Sigmoid colon (tissue), 6 donors: ENCODE measurements at regions not wholly inside any gene's neighbourhood (a gene's known extent, or its start where the extent isn't known, plus 50 kb on each side); places are given as distances from the start of the nearest gene placed in this dataset.

ENCODE experiments used
- DNase-seq: peaks from one replicate; pipeline ENCODE4 v3.0.0-alpha.2; 2019
- H3K27ac ChIP-seq, 4 donors: fragments of 200-600 bp; sonication (generic); one replicate each; pipeline ENCODE4 v1.5.1; 2016 to 2019; ENCODE audit warnings: mild to moderate bottlenecking in 1 of 4
- H3K27me3 ChIP-seq, 3 donors: fragments of 200-600 bp; sonication (generic); one replicate each; pipeline ENCODE4 v1.5.1; 2019; ENCODE audit warnings: mild to moderate bottlenecking in 1 of 3
- H3K36me3 ChIP-seq, 4 donors: fragments of 200-600 bp; sonication (generic); one replicate each; pipeline ENCODE4 v1.5.1; 2016 to 2019
- H3K4me1 ChIP-seq, 4 donors: fragments of 200-600 bp; sonication (generic); one replicate each; pipeline ENCODE4 v1.5.1; 2017 to 2019
- H3K4me3 ChIP-seq, 4 donors: fragments of 200-600 bp; sonication (generic); one replicate each; pipeline ENCODE4 v1.5.1; 2017 to 2019; ENCODE audit warnings: mild to moderate bottlenecking in 2 of 4, moderate library complexity in 1 of 4
- H3K9me3 ChIP-seq, 4 donors: fragments of 200-600 bp in 3 of 4; sonication (generic) in 3 of 4; one replicate each; pipeline versions ENCODE4 v1.5.1 to v1.6.1; 2013 to 2019
- EP300 ChIP-seq, 4 donors: sonication (generic); formaldehyde crosslinking; IDR thresholded peaks; one replicate each; pipeline ENCODE4 v1.6.1; 2017; ENCODE audit warnings: antibody characterized with exemption in 4 of 4
- POLR2A ChIP-seq, 2 donors: fragments of 450-650 bp; IDR thresholded peaks; one replicate each; pipeline ENCODE4 v1.6.1; 2016; ENCODE audit warnings: antibody characterized with exemption in 2 of 2, mild to moderate bottlenecking in 2 of 2, moderate library complexity in 2 of 2
- POLR2AphosphoS5 ChIP-seq, 4 donors: sonication (generic); formaldehyde crosslinking; IDR thresholded peaks; one replicate each; pipeline ENCODE4 v1.6.1; 2017; ENCODE audit warnings: antibody characterized with exemption in 4 of 4
- WGBS, 2 donors: extraction: QIAGEN DNeasy Blood & Tissue Kit; methylation state at CpG; one replicate each; pipeline ENCODE4 v1.1.7; 2013; 5-methylcytosine and 5-hydroxymethylcytosine counted together
- intact Hi-C: fragments of 100-400 bp; cut with DNase I; formaldehyde crosslinking; loops from one replicate; pipeline ENCODE4 v1.15.1; 2023
- TF ChIP-seq, protein P1 (sequence below), 4 experiments: fragments of 450-650 bp in 3 of 4; fragments of 200-600 bp in 1 of 4; IDR thresholded peaks; one replicate each; pipeline ENCODE4 v1.5.1; 2016 to 2019; ENCODE audit warnings: antibody characterized with exemption in 4 of 4, mild to moderate bottlenecking in 3 of 4, moderate library complexity in 2 of 4
- donor health status: healthy with polysubstance abuse.
- donor health status: healthy.

GRCh38 chr10:88045096-88045495 lies 181.7 kb downstream of the PTEN start:
- no peak for TF ChIP-seq POLR2A (IDR thresholded peaks at IDR 0.05)
- TF ChIP-seq, protein P1, sequence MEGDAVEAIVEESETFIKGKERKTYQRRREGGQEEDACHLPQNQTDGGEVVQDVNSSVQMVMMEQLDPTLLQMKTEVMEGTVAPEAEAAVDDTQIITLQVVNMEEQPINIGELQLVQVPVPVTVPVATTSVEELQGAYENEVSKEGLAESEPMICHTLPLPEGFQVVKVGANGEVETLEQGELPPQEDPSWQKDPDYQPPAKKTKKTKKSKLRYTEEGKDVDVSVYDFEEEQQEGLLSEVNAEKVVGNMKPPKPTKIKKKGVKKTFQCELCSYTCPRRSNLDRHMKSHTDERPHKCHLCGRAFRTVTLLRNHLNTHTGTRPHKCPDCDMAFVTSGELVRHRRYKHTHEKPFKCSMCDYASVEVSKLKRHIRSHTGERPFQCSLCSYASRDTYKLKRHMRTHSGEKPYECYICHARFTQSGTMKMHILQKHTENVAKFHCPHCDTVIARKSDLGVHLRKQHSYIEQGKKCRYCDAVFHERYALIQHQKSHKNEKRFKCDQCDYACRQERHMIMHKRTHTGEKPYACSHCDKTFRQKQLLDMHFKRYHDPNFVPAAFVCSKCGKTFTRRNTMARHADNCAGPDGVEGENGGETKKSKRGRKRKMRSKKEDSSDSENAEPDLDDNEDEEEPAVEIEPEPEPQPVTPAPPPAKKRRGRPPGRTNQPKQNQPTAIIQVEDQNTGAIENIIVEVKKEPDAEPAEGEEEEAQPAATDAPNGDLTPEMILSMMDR (IDR thresholded peaks at IDR 0.05) = no peak
- TF ChIP-seq POLR2AphosphoS5 (IDR thresholded peaks at IDR 0.05) = no peak
- no peak for TF ChIP-seq EP300 (IDR thresholded peaks at IDR 0.05)
- intact Hi-C loops = no loop called here
- no peaks in the 10 kb centered on the region for H3K27me3 ChIP-seq
- peaks cover 0 to 14% (median 4%) of the 10 kb centered on the region in 4 donors for H3K4me1 ChIP-seq
- H3K9me3 ChIP-seq = no peaks in the 10 kb centered on the region
- no peak for DNase-seq
- peak overlapping the region in 3 of 4 donors; percentile 18 to 39 (median 24) for H3K27ac ChIP-seq
- no peak overlapping the region for H3K4me3 ChIP-seq
- no peaks in the 10 kb centered on the region for H3K36me3 ChIP-seq
- 92% methylated on average over 5 of the region's 5 CpGs for WGBS, 2 donors

DNA sequence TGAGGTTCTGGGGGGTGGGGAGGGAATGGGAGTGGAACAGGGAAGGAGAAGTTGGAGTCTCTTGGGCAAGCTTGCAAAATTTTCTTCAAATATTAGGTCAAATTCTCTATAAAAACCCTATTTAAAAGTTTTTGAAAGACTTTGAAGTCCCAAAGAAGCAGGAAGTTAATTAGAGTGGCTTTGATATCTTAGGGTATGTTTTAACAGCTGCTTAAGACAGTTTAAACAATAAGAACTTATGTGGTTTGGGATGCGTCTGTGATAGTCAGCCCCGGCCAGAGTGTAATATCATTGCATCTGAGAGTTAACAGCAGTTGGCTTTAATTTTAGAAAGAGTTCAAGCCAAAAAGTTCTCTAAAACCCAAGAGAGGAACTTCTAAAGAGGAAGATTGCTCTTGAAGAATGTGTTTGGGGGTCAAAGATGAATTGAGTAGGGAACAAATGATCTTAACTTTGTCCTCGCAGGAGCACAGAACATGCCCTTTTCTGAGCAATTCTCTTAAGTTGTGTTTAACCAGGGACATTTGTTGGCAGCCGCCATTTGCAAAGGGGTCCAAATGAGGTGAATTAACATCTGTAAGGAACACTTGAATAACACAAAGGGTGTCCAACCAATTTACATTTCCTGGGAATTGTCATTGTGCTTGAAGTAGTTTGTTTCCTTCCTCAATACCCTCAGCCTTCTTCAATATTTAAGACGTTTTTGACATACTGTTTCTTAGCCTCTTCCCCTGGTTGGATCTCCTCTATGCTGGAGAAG lies 182.4 kb downstream of the PTEN start:
- intact Hi-C loops = no loop called here
- peaks cover 0 to 14% (median 4%) of the 10 kb centered on the region in 4 donors for H3K4me1 ChIP-seq
- H3K27ac ChIP-seq = peak overlapping the region; percentile 11 to 39 (median 21)
- 54 to 57% methylated on average over 5 of the region's 5 CpGs for WGBS, 2 donors
- H3K36me3 ChIP-seq = no peaks in the 10 kb centered on the region
- no peaks in the 10 kb centered on the region for H3K9me3 ChIP-seq
- TF ChIP-seq, protein P1 (IDR thresholded peaks at IDR 0.05) = no peak
- H3K4me3 ChIP-seq = no peak overlapping the region
- no peak for DNase-seq
- no peaks in the 10 kb centered on the region for H3K27me3 ChIP-seq

- Histone ChIP-seq H3K36me3 (no peaks in the 10 kb centered on the region), H3K27me3 (no peaks in the 10 kb centered on the region), H3K4me3 (no peak overlapping the region), H3K9me3 (no peaks in the 10 kb centered on the region), H3K27ac (no peak overlapping the region), H3K4me1 (no peaks in the 10 kb centered on the region)
- TF ChIP-seq POLR2A (IDR thresholded peaks at IDR 0.05) = no peak
- TF ChIP-seq, protein P1 (IDR thresholded peaks at IDR 0.05) = no peak
- TF ChIP-seq EP300 (IDR thresholded peaks at IDR 0.05) = no peak
- no peak for TF ChIP-seq POLR2AphosphoS5 (IDR thresholded peaks at IDR 0.05)
- intact Hi-C loops = no loop called here
- no peak for DNase-seq
Observed at GRCh38 chr10:88047579-88047978, 184.2 kb downstream of the PTEN start.

GRCh38 chr10:88048312-88048711 lies 184.9 kb downstream of the PTEN start:
- TF ChIP-seq, protein P1 (IDR thresholded peaks at IDR 0.05) = no peak
- no peak for TF ChIP-seq POLR2A (IDR thresholded peaks at IDR 0.05)
- TF ChIP-seq EP300 (IDR thresholded peaks at IDR 0.05) = no peak
- no peak for TF ChIP-seq POLR2AphosphoS5 (IDR thresholded peaks at IDR 0.05)
- Histone ChIP-seq H3K27me3 (no peaks in the 10 kb centered on the region), H3K4me3 (no peak overlapping the region), H3K4me1 (no peaks in the 10 kb centered on the region), H3K9me3 (no peaks in the 10 kb centered on the region), H3K36me3 (no peaks in the 10 kb centered on the region), H3K27ac (no peak overlapping the region)
- no peak for DNase-seq
- 95% methylated on average over 1 of the region's 1 CpG for WGBS, 2 donors
- intact Hi-C loops = no loop called here

DNA sequence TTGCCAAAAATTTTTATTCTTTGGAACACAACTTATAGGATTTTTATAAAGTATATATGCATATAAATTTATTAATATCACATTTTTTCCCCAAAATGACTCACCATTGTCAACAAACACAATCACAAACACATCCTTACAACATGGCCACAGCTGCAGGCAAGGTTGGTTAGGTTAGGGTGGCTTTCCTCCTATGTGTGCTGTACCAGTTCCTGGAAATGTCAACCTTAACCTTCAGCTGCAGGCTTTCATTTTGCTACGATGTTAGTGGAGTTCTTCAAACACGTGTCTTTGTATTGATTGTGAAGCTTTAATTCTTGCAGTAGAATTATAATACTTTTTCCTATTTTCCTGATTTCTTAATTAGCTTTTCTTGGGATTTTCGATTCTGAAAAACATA lies 185.8 kb downstream of the PTEN start:
- Histone ChIP-seq H3K27me3 (no peaks in the 10 kb centered on the region), H3K36me3 (no peaks in the 10 kb centered on the region), H3K27ac (no peak overlapping the region), H3K4me1 (no peaks in the 10 kb centered on the region), H3K9me3 (no peaks in the 10 kb centered on the region), H3K4me3 (no peak overlapping the region)
- intact Hi-C loops = no loop called here
- no peak for DNase-seq
- TF ChIP-seq, protein P1 (IDR thresholded peaks at IDR 0.05) = no peak
- no peak for TF ChIP-seq EP300 (IDR thresholded peaks at IDR 0.05)
- TF ChIP-seq POLR2AphosphoS5 (IDR thresholded peaks at IDR 0.05) = no peak
- no peak for TF ChIP-seq POLR2A (IDR thresholded peaks at IDR 0.05)
- 88 to 90% methylated on average over 3 of the region's 3 CpGs for WGBS, 2 donors
